GM12878 (cell line): ENCODE measurements at regions not wholly inside any gene's neighbourhood (a gene's known extent, or its start where the extent isn't known, plus 50 kb on each side); places are given as distances from the start of the nearest gene placed in this dataset.

Experiments used
- BRCA1 ChIP-seq: IDR thresholded peaks from 2 replicates; pipeline ENCODE4 v1.6.1; 2011; ENCODE audit warnings: low read depth, low read length, improper control_type of control experiment
- POLR2AphosphoS5 ChIP-seq: IDR thresholded peaks from 2 replicates; pipeline ENCODE4 v1.6.1; 2011; ENCODE audit warnings: mild to moderate bottlenecking, low read length, inconsistent platforms
- SIX5 ChIP-seq: IDR thresholded peaks from 2 replicates; pipeline ENCODE4 v1.6.1; 2011; ENCODE audit warnings: mild to moderate bottlenecking, low read depth, low read length, moderate library complexity; ENCODE audit not compliant: severe bottlenecking
- SREBF2 ChIP-seq: IDR thresholded peaks from 2 replicates; pipeline ENCODE4 v1.6.1; 2012; ENCODE audit warnings: mild to moderate bottlenecking, low read length
- TF ChIP-seq, protein P1 (sequence below): IDR thresholded peaks from 2 replicates; pipeline ENCODE4 v1.6.1; 2011; ENCODE audit warnings: low read depth, mild to moderate bottlenecking, low read length, moderate library complexity, borderline replicate concordance; ENCODE audit errors: extremely low read depth
- TF ChIP-seq, protein P2 (sequence below): IDR thresholded peaks from 2 replicates; pipeline ENCODE4 v1.6.1; 2011; ENCODE audit warnings: borderline replicate concordance, low read depth, mild to moderate bottlenecking, moderate library complexity, low read length; ENCODE audit not compliant: insufficient read depth, poor library complexity, severe bottlenecking
- TF ChIP-seq, protein P3 (sequence below), 3 experiments: IDR thresholded peaks in 2 of 3; conservative IDR thresholded peaks in 1 of 3; 2 replicates each; pipeline ENCODE4 v1.5.1; 2011; ENCODE audit warnings: low read depth in 3 of 3, low read length in 3 of 3, mild to moderate bottlenecking in 3 of 3, control low read depth in 2 of 3, moderate library complexity in 2 of 3, inconsistent platforms in 1 of 3, mixed read lengths in 1 of 3; ENCODE audit not compliant: control insufficient read depth in 2 of 3, insufficient read depth in 1 of 3; ENCODE audit errors: extremely low read depth in 1 of 3

DNA sequence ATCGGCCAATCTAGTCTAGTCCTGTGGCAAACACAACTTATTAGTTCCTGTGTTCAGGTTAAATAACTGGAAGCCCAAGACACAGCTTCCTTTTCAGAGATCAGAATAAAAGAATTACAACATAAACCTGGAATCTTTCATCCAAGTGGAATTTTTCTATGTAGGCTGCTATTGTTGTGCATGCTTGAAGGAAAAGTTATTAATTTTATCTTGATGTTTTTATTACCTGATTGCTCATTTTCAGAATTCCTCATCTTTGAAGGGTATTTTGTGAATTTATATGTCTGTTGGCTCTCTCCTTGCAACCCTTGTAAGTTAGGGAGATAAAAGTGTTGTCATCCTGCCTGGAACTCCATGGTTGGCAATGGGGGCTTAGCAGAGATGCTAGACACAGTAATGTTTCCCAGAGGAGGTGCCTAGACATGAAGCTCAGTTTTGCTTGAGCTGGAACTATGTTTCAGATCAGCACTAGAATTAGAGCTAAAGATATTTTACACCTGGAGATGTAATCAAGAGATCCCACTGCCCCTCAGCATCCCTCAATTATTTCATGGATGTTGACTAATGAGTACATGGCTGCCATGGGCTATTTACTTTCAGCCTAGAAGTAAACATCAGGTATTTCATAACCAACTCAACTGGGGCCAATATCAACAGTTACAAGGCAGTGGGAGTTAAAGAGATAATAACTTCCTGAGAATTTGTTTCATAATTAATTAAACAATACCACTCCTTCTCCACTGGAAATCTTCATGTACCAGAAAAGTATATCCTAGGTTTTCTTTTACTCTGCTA, 367.0 kb upstream of the MARCKS start:
- TF ChIP-seq, protein P1, sequence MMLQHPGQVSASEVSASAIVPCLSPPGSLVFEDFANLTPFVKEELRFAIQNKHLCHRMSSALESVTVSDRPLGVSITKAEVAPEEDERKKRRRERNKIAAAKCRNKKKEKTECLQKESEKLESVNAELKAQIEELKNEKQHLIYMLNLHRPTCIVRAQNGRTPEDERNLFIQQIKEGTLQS: no peak
- TF ChIP-seq, protein P2, sequence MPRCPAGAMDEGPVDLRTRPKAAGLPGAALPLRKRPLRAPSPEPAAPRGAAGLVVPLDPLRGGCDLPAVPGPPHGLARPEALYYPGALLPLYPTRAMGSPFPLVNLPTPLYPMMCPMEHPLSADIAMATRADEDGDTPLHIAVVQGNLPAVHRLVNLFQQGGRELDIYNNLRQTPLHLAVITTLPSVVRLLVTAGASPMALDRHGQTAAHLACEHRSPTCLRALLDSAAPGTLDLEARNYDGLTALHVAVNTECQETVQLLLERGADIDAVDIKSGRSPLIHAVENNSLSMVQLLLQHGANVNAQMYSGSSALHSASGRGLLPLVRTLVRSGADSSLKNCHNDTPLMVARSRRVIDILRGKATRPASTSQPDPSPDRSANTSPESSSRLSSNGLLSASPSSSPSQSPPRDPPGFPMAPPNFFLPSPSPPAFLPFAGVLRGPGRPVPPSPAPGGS: no peak
- TF ChIP-seq SREBF2 (no peak), SIX5 (no peak), POLR2AphosphoS5 (no peak), BRCA1 (no peak)
- TF ChIP-seq, protein P3, sequence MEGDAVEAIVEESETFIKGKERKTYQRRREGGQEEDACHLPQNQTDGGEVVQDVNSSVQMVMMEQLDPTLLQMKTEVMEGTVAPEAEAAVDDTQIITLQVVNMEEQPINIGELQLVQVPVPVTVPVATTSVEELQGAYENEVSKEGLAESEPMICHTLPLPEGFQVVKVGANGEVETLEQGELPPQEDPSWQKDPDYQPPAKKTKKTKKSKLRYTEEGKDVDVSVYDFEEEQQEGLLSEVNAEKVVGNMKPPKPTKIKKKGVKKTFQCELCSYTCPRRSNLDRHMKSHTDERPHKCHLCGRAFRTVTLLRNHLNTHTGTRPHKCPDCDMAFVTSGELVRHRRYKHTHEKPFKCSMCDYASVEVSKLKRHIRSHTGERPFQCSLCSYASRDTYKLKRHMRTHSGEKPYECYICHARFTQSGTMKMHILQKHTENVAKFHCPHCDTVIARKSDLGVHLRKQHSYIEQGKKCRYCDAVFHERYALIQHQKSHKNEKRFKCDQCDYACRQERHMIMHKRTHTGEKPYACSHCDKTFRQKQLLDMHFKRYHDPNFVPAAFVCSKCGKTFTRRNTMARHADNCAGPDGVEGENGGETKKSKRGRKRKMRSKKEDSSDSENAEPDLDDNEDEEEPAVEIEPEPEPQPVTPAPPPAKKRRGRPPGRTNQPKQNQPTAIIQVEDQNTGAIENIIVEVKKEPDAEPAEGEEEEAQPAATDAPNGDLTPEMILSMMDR (IDR thresholded peaks at IDR 0.05 in 2 of 3, conservative IDR thresholded peaks at IDR 0.05 in 1 of 3; ENCODE audit: control insufficient read depth in 2 of 3, extremely low read depth in 1 of 3, insufficient read depth in 1 of 3, low read depth in 3 of 3, low read length in 3 of 3): no peak
